Gastrocnemius medialis (tissue), 4 donors: ENCODE measurements at regions not wholly inside any gene's neighbourhood (a gene's known extent, or its start where the extent isn't known, plus 50 kb on each side); places are given as distances from the start of the nearest gene placed in this dataset.

Experiments used
- ATAC-seq, 2 donors: fragments of 150-250 bp; one replicate each; pipeline ENCODE4 v1.9.1; 2016
- DNase-seq, 2 donors: peaks; one replicate each; pipeline ENCODE4 v3.0.0-alpha.2; 2019
- H3K27ac ChIP-seq, 4 donors: fragments of 200-600 bp; sonication (generic); 1 replicate in 1 of 4; 2 replicates in 3 of 4; pipeline ENCODE4 v1.5.1; 2016 to 2018; ENCODE audit warnings: mild to moderate bottlenecking in 2 of 4, moderate library complexity in 1 of 4
- H3K27me3 ChIP-seq, 3 donors: fragments of 200-600 bp; sonication (generic) in 2 of 3; 1 replicate in 1 of 3; 2 replicates in 2 of 3; pipeline versions ENCODE4 v1.5.1 to v1.6.0; 2016 to 2019; ENCODE audit warnings: mild to moderate bottlenecking in 1 of 3, moderate library complexity in 1 of 3
- H3K36me3 ChIP-seq, 2 donors: fragments of 200-600 bp; sonication (generic) in 1 of 2; one replicate each; pipeline ENCODE4 v1.5.1; 2017 to 2018
- H3K4me1 ChIP-seq, 2 donors: fragments of 200-600 bp; sonication (generic) in 1 of 2; one replicate each; pipeline ENCODE4 v1.5.1; 2016 to 2017; ENCODE audit warnings: mild to moderate bottlenecking in 2 of 2
- H3K4me3 ChIP-seq, 4 donors: fragments of 200-600 bp; sonication (generic) in 3 of 4; 1 replicate in 1 of 4; 2 replicates in 3 of 4; pipeline ENCODE4 v1.5.1; 2016 to 2019; ENCODE audit warnings: mild to moderate bottlenecking in 2 of 4
- H3K9me3 ChIP-seq, 3 donors: fragments of 200-600 bp; sonication (generic) in 2 of 3; 1 replicate in 1 of 3; 2 replicates in 2 of 3; pipeline ENCODE4 v1.5.1; 2016 to 2019
- CTCF ChIP-seq, 5 experiments: fragments of 450-650 bp in 3 of 5; fragments of 200-600 bp in 2 of 5; sonication (generic) in 2 of 5; IDR thresholded peaks in 4 of 5; conservative IDR thresholded peaks in 1 of 5; 1 replicate in 4 of 5; 2 replicates in 1 of 5; pipeline ENCODE4 v1.5.1; 2016 to 2019; ENCODE audit warnings: antibody characterized with exemption in 5 of 5, mild to moderate bottlenecking in 3 of 5, moderate library complexity in 3 of 5
- POLR2A ChIP-seq, 2 donors: fragments of 450-650 bp; IDR thresholded peaks; one replicate each; pipeline ENCODE4 v1.6.1; 2017; ENCODE audit warnings: antibody characterized with exemption in 2 of 2, mild to moderate bottlenecking in 2 of 2, moderate library complexity in 2 of 2
- in situ Hi-C, 4 donors: fragments of 200-750 bp; cut with MboI; loops; one replicate each; pipeline versions ENCODE4 v1.15.0 to v1.8.0; 2017; ENCODE audit warnings: low sequenced_read_pairs in 4 of 4
- intact Hi-C: fragments of 100-400 bp; cut with DNase I; formaldehyde crosslinking; loops from one replicate; pipeline ENCODE4 v1.15.1; 2023; ENCODE audit warnings: low total_unique reads

GRCh38 chr13:57925250-57925649 lies 293.7 kb downstream of the PCDH17 start:
- no peaks in the 10 kb centered on the region for H3K4me1 ChIP-seq
- intact Hi-C loops (no loop called here), in situ Hi-C loops (no loop called here)
- no peak overlapping the region for H3K4me3 ChIP-seq
- TF ChIP-seq CTCF (IDR thresholded peaks at IDR 0.05 in 4 of 5, conservative IDR thresholded peaks at IDR 0.05 in 1 of 5) (no peak), POLR2A (IDR thresholded peaks at IDR 0.05) (no peak)
- no peaks in the 10 kb centered on the region for H3K27me3 ChIP-seq
- H3K36me3 ChIP-seq = no peaks in the 10 kb centered on the region
- ATAC-seq = no peak
- DNase-seq = no peak
- H3K27ac ChIP-seq = no peak overlapping the region
- H3K9me3 ChIP-seq = no peaks in the 10 kb centered on the region

DNA sequence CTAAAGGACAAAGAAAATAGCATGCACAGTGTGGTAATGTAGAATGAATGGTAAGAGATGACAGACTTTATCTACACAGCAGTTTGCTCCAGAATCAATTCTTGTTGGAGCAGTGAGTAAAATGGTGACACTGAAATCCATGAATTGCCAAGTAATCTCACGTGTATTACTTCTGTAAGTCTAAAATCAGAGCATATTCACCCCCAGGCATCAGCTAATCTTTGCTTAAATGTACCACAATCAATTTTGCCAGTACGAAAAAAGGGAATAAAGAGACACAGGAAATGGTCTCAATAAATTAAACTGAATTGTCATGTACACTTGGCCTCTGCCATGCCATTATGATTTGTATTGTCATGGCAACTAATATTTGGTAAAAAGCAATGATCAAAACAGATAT lies 294.2 kb downstream of the PCDH17 start:
- Histone ChIP-seq H3K27ac (no peak overlapping the region), H3K27me3 (no peaks in the 10 kb centered on the region), H3K9me3 (no peaks in the 10 kb centered on the region), H3K4me1 (no peaks in the 10 kb centered on the region), H3K36me3 (no peaks in the 10 kb centered on the region), H3K4me3 (no peak overlapping the region)
- no peak for TF ChIP-seq POLR2A (IDR thresholded peaks at IDR 0.05)
- no peak for TF ChIP-seq CTCF (IDR thresholded peaks at IDR 0.05 in 4 of 5, conservative IDR thresholded peaks at IDR 0.05 in 1 of 5)
- no peak for DNase-seq
- intact Hi-C loops (no loop called here), in situ Hi-C loops (no loop called here)
- ATAC-seq = no peak

DNA sequence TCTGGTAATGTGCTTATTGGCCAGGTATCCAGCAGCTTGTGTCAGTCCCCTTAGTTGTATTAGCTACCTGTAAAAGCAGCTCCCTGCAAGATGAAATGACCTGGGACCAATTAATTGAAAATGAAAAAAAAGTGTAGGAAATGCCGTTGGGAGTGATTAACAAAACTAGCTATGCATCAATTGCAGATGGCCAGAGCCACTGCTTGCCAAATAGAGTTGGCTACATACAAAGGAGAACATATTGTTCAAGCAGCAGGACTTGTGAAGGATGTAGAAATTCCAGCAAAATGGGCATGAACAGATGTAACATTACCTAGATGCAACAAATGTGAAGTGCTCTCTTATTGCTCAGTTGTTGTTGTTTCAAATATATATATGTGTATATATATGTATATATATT lies 300.5 kb downstream of the PCDH17 start:
- ATAC-seq (no peak), DNase-seq (no peak)
- Histone ChIP-seq H3K4me3 (no peak overlapping the region), H3K9me3 (no peaks in the 10 kb centered on the region), H3K27ac (no peak overlapping the region), H3K27me3 (no peaks in the 10 kb centered on the region), H3K36me3 (no peaks in the 10 kb centered on the region), H3K4me1 (no peaks in the 10 kb centered on the region)
- in situ Hi-C loops = no loop called here
- TF ChIP-seq POLR2A (IDR thresholded peaks at IDR 0.05) (no peak), CTCF (IDR thresholded peaks at IDR 0.05 in 4 of 5, conservative IDR thresholded peaks at IDR 0.05 in 1 of 5) (no peak)
- intact Hi-C loops = no loop called here

GRCh38 chr13:57933606-57934005 lies 302.1 kb downstream of the PCDH17 start:
- TF ChIP-seq CTCF (IDR thresholded peaks at IDR 0.05 in 4 of 5, conservative IDR thresholded peaks at IDR 0.05 in 1 of 5) (no peak), POLR2A (IDR thresholded peaks at IDR 0.05) (no peak)
- no peak overlapping the region for H3K4me3 ChIP-seq
- H3K36me3 ChIP-seq = no peaks in the 10 kb centered on the region
- DNase-seq (no peak), ATAC-seq (no peak)
- H3K27me3 ChIP-seq = no peaks in the 10 kb centered on the region
- no peaks in the 10 kb centered on the region for H3K4me1 ChIP-seq
- H3K27ac ChIP-seq = no peak overlapping the region
- intact Hi-C loops (no loop called here), in situ Hi-C loops (no loop called here)
- H3K9me3 ChIP-seq = no peaks in the 10 kb centered on the region

DNA sequence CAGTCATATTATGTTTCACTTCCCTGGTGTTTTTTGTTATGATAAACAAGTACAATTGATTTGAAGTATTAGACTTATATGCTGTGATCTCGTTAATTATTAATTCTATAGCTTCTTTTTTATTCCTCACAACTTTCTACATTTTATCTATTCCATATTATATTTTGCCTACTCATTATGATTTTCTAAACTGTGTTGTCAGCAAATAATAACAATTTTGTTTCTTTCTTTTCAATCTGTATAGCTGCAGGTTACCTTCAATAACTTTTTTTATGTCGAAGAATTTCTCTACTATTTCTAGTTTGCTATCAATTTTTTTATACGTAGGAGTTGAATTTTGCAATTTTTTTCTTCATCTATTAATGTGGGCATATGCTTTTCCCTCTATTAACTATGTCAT lies 304.4 kb downstream of the PCDH17 start:
- Histone ChIP-seq H3K4me1 (no peaks in the 10 kb centered on the region), H3K27ac (no peak overlapping the region), H3K36me3 (no peaks in the 10 kb centered on the region), H3K27me3 (no peaks in the 10 kb centered on the region), H3K9me3 (no peaks in the 10 kb centered on the region), H3K4me3 (no peak overlapping the region)
- in situ Hi-C loops (no loop called here), intact Hi-C loops (no loop called here)
- DNase-seq (no peak), ATAC-seq (no peak)
- no peak for TF ChIP-seq CTCF (IDR thresholded peaks at IDR 0.05 in 4 of 5, conservative IDR thresholded peaks at IDR 0.05 in 1 of 5)
- no peak for TF ChIP-seq POLR2A (IDR thresholded peaks at IDR 0.05)
